C4-2B (cell line): ENCODE measurements at regions not wholly inside any gene's neighbourhood (a gene's known extent, or its start where the extent isn't known, plus 50 kb on each side); places are given as distances from the start of the nearest gene placed in this dataset.

Source experiments
- ZFX ChIP-seq: fragments of 450-650 bp; IDR thresholded peaks from 2 replicates; pipeline ENCODE4 v1.6.1; 2017
- TF ChIP-seq, protein P1 (sequence below): fragments of 450-650 bp; conservative IDR thresholded peaks from 2 replicates; pipeline ENCODE4 v1.5.1; 2017; ENCODE audit warnings: mild to moderate bottlenecking

DNA sequence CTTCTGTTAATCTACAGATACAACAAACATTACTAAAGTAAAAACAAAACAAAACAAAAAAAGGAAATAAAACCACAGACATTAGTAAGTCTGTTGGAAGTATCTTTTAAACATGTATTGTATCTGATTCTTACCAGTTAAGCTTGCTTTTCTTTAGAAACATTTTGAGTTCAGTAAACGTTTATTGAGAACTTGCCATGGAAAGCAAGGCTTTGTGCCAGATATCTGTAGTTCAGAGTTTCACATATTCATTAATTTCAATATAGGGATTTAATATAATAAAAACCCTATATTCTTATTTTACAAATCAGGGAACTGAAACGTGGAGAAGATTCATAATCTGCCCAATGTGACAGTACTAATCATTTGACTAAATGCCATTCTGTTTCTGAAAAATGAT, 1101.0 kb upstream of the GYPC start:
- TF ChIP-seq, protein P1, sequence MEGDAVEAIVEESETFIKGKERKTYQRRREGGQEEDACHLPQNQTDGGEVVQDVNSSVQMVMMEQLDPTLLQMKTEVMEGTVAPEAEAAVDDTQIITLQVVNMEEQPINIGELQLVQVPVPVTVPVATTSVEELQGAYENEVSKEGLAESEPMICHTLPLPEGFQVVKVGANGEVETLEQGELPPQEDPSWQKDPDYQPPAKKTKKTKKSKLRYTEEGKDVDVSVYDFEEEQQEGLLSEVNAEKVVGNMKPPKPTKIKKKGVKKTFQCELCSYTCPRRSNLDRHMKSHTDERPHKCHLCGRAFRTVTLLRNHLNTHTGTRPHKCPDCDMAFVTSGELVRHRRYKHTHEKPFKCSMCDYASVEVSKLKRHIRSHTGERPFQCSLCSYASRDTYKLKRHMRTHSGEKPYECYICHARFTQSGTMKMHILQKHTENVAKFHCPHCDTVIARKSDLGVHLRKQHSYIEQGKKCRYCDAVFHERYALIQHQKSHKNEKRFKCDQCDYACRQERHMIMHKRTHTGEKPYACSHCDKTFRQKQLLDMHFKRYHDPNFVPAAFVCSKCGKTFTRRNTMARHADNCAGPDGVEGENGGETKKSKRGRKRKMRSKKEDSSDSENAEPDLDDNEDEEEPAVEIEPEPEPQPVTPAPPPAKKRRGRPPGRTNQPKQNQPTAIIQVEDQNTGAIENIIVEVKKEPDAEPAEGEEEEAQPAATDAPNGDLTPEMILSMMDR: no peak
- no peak for TF ChIP-seq ZFX
